GM18517 (cell line): ENCODE measurements at regions not wholly inside any gene's neighbourhood (a gene's known extent, or its start where the extent isn't known, plus 50 kb on each side); places are given as distances from the start of the nearest gene placed in this dataset.
A peak's percentile ranks its signal among the peaks of the same experiment; 100 is the strongest.
"Not testable (repeated sequence)": the region's sequence is repeated elsewhere in the genome, so short reads cannot be mapped to it uniquely, and the experiment has no call there.

Experiments
- ATAC-seq: cut with Tn5 transposase; IDR thresholded peaks from one replicate; pipeline ENCODE4 v1.9.1; 2021; ENCODE audit warnings: mild to moderate bottlenecking, moderate library complexity; ENCODE audit not compliant: unreplicated experiment

DNA sequence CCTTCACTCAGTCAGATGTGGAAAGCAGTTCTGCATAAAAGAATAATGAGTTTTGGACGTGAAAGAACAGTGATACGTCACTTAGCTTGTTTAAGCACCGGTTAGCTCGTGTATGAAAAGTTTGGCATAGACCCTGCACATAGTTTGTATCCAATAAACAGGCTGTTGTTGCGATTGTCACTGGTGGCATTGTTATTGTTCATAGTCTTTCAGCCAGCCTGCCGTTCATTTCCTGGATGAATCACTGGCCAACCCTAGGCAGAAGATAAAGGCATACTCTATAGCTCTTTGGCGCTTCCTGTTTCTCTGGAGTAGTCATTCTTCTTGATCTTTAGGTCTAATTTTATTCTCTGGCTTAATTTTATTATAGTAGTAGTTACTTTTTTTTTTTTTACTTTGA is 57.8 kb upstream of the ANKRD30A start:
- ATAC-seq, result no peak

DNA sequence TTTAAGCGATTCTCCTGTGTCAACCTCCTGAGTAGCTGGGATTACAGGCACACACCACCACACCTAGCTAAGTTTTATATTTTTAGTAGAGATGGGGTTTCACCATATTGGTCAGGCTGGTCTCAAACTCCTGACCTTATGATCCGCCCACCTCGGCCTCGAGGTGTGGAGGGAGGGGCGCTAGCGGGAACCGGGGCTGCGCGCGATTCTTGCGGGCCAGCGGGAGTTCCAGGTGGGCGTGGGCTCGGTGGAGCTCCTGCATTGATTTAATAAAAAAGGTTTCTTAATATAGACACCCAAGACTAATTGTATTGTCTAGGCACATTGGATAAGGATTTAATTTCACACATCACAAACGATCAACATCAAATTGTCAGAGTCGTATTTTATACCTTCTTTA is 63.1 kb upstream of the ANKRD30A start:
- not testable (repeated sequence) for ATAC-seq

GRCh38 chr10:37057261-37057660 is 68.1 kb upstream of the ANKRD30A start:
- no peak for ATAC-seq

GRCh38 chr10:37053476-37053875 is 71.9 kb upstream of the ANKRD30A start:
- ATAC-seq, result no peak

- not testable (repeated sequence) for ATAC-seq
These were observed 75.4 kb upstream of the ANKRD30A start for GRCh38 chr10:37049982-37050381.

GRCh38 chr10:37044319-37044718 is 81.1 kb upstream of the ANKRD30A start:
- ATAC-seq, result not testable (repeated sequence)

- no peak for ATAC-seq
These were observed 89.5 kb upstream of the ANKRD30A start for GRCh38 chr10:37035853-37036252.

GRCh38 chr10:37015498-37015897 is 109.9 kb upstream of the ANKRD30A start:
- ATAC-seq, result no peak

DNA sequence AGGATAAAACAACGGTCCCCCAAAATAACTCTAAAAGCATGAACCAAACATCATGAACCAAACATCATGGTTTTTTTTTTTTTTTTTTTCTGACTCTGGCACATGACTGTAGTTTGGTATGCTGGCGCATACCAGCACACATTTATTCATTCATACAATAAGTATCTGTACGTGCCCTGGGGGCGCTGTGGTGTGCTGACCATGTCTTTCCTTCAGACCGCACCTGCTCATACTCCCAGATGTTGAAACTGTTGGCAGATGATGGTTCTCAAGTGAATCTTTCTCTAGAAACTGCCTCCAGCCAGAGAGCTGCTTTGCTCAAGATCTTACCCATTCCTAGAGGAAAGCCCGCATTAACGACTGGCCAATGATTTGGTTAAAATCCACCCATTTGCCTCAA is 114.7 kb upstream of the ANKRD30A start:
- no peak for ATAC-seq

DNA sequence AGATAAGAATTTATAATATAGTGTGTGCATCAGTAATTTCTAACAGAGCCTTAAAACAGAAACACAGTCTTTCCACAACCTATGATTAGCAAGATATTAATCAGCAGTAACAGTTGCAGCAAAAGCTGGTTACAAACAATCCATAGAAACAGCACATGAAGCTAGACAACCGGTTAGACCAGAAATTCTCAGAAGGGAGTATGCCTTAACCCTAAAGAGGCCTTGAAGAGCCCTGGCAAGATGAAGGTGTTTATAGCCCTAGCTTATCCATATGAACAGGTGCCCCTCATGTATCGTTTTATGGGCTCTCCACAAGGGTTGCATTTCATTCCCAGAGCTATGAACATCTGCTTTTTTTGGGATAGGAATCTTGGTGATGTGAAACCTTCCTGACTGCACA is 117.1 kb upstream of the ANKRD30A start:
- ATAC-seq, result not testable (repeated sequence)

DNA sequence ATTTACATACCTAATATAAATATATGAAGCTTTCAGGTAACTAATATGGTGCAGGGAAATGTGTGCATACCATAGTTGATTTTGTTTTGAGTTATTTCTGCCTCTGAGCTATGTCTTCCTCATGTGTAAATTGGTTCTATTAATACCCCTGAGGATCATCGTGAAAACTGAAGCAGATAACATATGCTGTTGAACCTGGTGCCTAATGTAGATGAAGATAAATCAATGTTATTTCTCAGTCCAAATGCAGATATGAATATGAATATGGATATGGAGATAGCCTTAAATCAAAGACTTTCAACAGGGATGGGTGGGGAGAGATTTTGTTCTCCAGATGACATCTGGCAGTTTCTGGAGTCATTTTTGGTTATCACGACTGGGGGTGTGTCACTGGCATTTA is 122.3 kb upstream of the ANKRD30A start:
- ATAC-seq, result no peak

- ATAC-seq, result not testable (repeated sequence)
These were observed 129.6 kb upstream of the ANKRD30A start for GRCh38 chr10:36995806-36996205.

DNA sequence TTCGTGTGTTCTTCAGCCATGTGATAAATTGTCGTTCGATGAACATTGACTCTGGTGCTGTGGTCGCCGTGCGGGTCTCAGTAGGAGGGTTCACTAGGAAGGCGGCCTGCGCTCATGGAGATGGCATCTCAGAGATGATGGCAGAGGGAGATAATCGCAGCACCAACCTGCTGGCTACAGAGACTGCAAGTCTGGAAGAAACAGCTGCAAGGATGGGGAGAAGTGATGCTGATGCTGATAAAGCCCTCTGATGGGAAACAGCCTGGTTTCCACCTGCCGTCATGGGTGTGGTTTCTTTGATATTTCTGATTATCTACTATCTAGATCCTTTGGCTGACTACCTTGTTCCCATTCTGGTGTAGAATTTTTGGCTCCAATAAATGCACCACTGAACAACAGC is 130.5 kb upstream of the ANKRD30A start:
- ATAC-seq, result no peak

GRCh38 chr10:36989233-36989632 is 136.2 kb upstream of the ANKRD30A start:
- no peak for ATAC-seq

DNA sequence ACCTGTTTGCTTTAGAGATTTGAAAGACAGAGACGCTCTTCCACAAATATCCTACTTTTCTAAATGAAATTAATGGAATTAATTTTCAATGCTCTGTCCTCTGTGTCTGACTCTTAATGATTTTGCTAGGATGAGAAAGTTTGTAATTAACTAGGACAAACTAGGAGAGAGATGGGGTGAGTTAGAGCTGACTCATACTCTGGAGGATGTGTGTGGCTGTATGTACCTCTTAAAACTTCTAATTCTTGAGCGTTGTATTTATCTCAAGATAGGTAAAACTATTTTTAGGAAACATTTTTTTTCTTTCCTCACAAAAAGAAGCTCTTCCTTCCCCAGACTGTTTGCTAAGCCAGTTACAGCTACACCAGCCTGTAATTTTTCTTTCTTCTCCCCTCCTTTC is 178.8 kb upstream of the ANKRD30A start:
- ATAC-seq, result no peak

DNA sequence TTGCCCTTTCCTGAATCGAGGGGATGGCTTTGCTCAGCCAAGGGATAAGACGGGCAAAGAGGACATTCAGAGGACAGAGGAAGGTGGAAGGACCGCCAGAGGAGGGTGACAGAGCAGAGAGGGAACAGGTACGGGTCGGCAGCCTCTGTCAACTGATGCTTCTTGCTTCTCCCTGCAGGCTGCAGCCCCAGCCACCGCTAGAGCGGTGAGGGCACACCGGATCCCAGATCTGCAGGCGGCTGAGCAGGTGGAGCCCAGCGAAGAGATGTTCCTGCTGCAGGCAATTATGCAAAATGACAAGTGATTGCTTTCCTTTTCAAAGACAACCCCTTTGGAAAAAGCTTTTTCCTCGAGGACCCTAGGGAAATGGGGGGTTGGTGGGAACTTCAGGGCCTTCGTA is 181.9 kb upstream of the ANKRD30A start:
- no peak for ATAC-seq

- ATAC-seq, result no peak
These were observed 182.8 kb upstream of the ANKRD30A start for GRCh38 chr10:36942616-36943015.

GRCh38 chr10:36903040-36903439 is 222.4 kb upstream of the ANKRD30A start:
- ATAC-seq, result no peak

- no peak for ATAC-seq
These were observed 225.7 kb upstream of the ANKRD30A start for GRCh38 chr10:36899652-36900051.

DNA sequence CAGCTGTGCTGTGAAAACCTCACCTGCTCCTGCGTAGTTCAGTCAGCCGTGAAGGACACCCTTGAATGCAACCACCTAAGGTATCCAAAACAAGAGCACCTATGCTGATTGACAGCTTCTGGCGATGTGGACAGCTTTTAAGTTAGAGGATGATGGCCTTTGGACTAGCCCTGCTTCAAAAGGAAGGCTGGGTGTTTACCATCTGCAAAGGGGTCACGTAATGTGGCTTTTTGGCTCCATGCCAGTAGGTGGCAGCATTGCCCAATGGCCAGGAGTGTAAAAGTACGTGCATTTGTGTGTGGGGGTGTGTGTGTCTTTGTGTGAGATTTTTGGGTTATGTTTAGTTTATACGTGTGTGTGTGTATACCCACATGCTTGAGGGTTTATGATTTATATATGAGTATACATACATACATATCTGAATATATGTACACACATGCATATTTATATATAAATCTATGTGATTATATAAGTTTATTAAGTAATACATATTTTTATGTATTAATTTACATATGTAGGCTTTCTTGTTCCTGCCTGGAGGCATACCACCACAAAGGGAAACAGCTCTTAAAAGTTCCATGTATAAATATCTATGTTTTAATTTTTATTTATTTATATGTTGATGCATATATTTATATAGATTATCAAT is 236.3 kb upstream of the ANKRD30A start:
- ATAC-seq, result peak; percentile 86

GRCh38 chr10:36886303-36886891 is 239.0 kb upstream of the ANKRD30A start:
- ATAC-seq, result no peak

DNA sequence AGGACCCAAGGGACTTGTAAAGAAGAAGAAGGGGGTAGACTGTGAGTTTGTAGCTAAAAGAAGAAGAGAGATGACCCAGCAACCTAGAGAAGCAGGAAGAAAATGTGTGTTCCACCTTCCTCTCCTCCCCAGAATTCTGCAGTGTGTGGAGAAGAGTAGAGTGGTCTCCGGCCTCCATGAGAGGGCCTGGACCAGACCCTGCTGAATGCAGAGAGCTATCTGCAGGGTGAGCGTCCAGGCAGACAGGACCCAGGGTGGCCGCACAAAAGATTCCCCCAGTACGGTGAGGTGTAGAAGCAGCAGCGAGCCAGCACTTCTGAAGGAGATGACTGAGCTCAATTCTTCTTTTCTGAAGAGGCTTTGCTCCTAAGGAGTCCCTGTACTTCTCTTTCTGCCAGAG is 239.7 kb upstream of the ANKRD30A start:
- no peak for ATAC-seq

GRCh38 chr10:36882781-36883180 is 242.6 kb upstream of the ANKRD30A start:
- ATAC-seq, result no peak
